RWPE1 (cell line): ENCODE measurements at regions not wholly inside any gene's neighbourhood (a gene's known extent, or its start where the extent isn't known, plus 50 kb on each side); places are given as distances from the start of the nearest gene placed in this dataset.

Experiments
- CTCF ChIA-PET: fragments of 350-600 bp; sonication (Branson Sonifier 250); formaldehyde crosslinking; extraction: SDS; loops from one replicate; lab custom pipeline; 2021; lab: Yijun Ruan, JAX
- POLR2A ChIA-PET: fragments of 400-600 bp; formaldehyde crosslinking; extraction: SDS; loops from one replicate; lab custom pipeline; 2020; ENCODE audit warnings: antibody characterized with exemption; ENCODE audit not compliant: low non-redundant PET; lab: Yijun Ruan, JAX
- DNase-seq: peaks from one replicate; pipeline ENCODE4 v3.0.0; 2012; ENCODE audit warnings: low spot score
- H3K27ac ChIP-seq: fragments of 450-650 bp; 2 replicates; pipeline ENCODE4 v1.5.1; 2017
- TF ChIP-seq, protein P1 (sequence below): fragments of 450-650 bp; conservative IDR thresholded peaks from 2 replicates; pipeline ENCODE4 v1.5.1; 2017; ENCODE audit warnings: low read depth, mild to moderate bottlenecking

DNA sequence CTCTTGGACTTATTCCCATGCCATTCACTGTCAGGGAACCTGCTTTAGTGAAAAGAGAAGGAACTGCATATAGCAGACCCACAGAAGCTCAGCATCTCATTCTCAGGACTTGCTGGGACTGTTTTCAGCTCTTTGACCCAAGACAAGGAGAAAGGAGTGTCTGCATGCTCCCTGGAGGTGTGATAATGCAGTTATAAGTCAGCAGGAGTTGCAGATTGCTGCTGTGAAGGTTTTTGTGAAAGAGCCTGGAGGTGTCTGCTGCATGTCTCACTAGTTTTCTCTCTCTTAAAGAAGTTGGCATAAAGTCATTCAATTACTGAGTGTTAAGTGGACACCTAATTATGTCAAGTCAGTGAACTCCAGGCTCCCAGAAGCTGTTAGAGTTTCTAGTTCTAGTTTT, 343.4 kb downstream of the BRINP2 start:
- TF ChIP-seq, protein P1, sequence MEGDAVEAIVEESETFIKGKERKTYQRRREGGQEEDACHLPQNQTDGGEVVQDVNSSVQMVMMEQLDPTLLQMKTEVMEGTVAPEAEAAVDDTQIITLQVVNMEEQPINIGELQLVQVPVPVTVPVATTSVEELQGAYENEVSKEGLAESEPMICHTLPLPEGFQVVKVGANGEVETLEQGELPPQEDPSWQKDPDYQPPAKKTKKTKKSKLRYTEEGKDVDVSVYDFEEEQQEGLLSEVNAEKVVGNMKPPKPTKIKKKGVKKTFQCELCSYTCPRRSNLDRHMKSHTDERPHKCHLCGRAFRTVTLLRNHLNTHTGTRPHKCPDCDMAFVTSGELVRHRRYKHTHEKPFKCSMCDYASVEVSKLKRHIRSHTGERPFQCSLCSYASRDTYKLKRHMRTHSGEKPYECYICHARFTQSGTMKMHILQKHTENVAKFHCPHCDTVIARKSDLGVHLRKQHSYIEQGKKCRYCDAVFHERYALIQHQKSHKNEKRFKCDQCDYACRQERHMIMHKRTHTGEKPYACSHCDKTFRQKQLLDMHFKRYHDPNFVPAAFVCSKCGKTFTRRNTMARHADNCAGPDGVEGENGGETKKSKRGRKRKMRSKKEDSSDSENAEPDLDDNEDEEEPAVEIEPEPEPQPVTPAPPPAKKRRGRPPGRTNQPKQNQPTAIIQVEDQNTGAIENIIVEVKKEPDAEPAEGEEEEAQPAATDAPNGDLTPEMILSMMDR = no peak
- CTCF ChIA-PET = no interaction called here

DNA sequence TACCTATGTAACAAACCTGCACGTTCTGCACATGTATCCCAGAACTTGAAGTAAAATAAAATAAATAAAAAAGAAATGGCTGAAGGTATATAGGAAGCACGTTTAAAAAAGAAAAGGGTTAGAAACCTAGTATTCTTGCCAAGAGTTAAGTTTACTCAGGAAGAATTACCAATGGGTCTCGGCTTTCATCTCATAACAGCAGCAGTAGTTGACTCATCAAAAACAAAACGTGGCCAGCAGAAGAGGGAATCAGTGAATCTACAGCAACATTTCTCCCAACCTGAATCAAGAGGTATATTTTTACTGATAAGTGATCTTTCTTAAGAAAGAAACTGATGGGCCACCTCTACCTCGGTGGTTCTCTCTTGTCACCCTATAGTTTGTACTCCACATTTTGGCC, 340.3 kb downstream of the BRINP2 start:
- POLR2A ChIA-PET = no interaction called here

More for the DNA sequence above, 343.4 kb downstream of the BRINP2 start:
- no peak for DNase-seq
- H3K27ac ChIP-seq = no peak overlapping the region
- POLR2A ChIA-PET = no interaction called here

DNA sequence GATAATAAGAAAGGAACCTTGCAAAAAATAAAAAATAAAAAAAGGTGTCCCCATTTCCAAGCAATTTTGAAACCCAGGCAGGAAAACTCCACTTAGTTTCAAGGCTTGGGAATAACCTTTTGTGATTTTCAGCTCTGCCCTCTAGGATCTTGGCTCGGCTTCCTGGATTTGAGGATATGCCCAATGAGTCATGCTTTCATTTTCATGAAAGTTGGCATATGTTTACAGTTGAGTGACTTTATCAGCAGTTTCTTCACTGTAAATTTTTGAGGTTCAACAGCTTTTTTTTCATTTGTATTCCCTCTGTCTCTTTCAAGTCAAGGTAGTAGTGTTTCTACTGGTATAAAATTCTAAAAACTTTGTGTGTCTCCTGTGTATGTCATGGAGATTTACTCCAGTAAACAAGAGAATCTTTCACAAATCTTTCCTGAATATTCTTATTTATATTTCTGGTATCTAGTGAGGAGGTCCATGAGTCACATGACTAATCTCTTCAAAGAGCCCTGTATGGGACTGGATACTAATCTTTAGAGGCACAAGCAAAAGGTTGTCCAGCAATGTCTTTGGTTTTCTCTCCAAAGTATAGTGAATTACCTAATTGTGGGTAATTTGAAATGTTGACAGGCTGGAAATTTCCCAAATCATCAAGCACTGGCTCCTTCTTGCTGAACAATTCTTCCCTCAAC, 335.3 kb downstream of the BRINP2 start:
- TF ChIP-seq, protein P1 = no peak
- ChIA-PET POLR2A (no interaction called here), CTCF (no interaction called here)
- H3K27ac ChIP-seq = no peak overlapping the region
- peak; percentile 54 for DNase-seq

More for the DNA sequence above, 340.3 kb downstream of the BRINP2 start:
- TF ChIP-seq, protein P1 = no peak
- no peak for DNase-seq
- CTCF ChIA-PET = no interaction called here
- no peak overlapping the region for H3K27ac ChIP-seq

DNA sequence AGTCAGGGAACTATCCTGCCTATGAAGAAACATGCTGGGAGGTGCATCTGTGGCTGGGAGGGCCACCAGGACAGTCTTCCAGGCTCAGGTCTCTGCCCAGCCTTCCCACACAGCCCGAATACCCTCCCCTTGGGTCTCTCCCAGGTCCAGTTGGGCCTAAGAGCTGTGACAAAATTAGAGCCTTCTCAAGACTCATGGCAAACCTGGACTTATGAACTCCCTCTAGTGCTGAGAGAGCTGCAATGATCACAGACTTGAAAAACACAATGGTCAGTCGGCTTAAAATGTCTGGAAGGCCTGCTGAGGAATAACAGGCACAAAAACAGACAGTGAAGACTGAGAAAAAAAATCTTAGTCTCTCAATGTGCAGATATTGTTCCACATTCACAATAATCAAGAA, 325.1 kb downstream of the BRINP2 start:
- no peak for DNase-seq
- no peak overlapping the region for H3K27ac ChIP-seq
- ChIA-PET CTCF (interaction anchor here (0.7 kb wide), 1 partner anchor 169 kb away, joined by 4 read pairs; no protein-coding TSS in a partner anchor), POLR2A (no interaction called here)
- TF ChIP-seq, protein P1 = no peak

DNA sequence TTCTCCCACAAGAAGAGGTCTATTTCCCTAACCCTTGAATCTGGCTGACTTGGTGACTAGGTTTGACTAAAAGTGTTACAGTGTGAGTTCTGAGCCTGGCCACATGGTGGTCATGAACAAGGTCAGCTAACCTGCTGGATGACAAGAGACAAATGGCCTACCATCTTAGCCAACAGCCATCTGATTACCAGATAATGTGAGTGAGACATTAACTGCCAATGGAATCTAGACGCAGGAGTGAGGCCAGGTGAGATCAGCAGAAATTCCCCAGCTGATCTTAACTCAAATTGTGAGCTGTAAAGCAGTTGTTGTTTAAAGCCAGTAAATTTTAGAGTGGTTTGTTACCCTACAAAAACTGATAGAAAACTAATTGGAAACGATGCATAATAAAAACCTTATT, 320.0 kb downstream of the BRINP2 start:
- no peak for DNase-seq
- POLR2A ChIA-PET = no interaction called here
- CTCF ChIA-PET = interaction anchor here (1.1 kb wide), 1 partner anchor 40 kb away, joined by 4 read pairs; no protein-coding TSS in a partner anchor
- H3K27ac ChIP-seq = no peak overlapping the region
- TF ChIP-seq, protein P1 = no peak

DNA sequence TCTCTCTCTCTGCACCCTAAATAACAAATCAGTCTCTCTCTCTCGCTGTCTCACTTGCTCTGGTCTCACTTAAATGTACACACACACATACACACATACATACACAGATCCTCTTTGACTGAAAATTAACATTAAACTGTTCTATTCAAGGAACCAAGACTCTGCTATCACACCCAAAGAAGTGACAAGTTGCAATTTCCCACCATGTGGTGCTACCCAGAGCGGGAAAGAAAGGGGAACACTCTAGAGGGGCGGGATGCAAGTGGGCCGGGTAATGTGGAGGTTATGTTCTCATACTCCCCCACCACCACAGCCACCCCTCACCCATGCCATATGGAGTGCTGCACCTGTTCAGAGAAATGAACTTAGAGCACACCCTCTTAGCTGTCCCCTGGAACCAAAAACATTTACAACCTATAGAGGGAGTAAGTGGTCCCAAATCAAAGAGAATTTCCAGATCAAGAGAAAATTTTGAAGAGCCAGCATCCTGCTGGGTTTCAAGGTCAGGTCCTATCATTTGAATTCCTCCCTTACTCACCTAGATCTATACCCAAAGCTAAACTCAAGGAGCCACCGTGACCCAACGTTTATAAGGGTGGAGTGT, 319.4 kb downstream of the BRINP2 start:
- TF ChIP-seq, protein P1 = no peak
- H3K27ac ChIP-seq = no peak overlapping the region
- no peak for DNase-seq
- ChIA-PET POLR2A (no interaction called here), CTCF (interaction anchor here (1.1 kb wide), 1 partner anchor 39 kb away, joined by 4 read pairs; no protein-coding TSS in a partner anchor)
